ENCODE measurements at regions not wholly inside any gene's neighbourhood (a gene's known extent, or its start where the extent isn't known, plus 50 kb on each side); places are given as distances from the start of the nearest gene placed in this dataset.

DNA sequence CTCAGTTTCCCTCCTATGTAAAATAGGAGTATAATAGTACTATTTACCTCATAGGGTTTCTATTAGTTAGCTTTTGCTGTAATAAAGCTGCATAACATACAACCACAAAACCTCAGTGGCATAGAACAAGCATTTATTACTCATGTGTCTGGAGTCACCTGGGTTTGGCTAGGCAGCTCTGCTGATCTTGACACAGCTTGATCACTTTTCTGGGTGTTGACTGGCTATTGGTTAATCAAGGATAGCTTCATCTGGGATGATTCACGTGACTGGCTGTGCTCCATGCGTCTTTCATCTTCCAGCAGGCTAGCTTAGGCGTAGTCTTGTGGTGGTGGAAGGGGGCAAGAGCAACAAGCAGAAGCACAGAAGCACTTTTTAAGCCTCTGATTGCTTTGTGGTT, 112.6 kb downstream of the SQOR start:
- ATAC-seq (no peak), FAIRE-seq (no peak), DNase-seq (ENCODE audit: low read depth in 1 of 2, low spot score in 1 of 2) (no peak)
- WGBS (ENCODE audit: missing lambda C conversion rate): 5% methylated on average over 3 of the region's 3 CpGs
- H3K9me3 ChIP-seq: no peaks in the 10 kb centered on the region
- POLR2A ChIA-PET: no interaction called here
- H3K27ac ChIP-seq: no peak overlapping the region
- H3K4me2 ChIP-seq: no peak overlapping the region
- TF ChIP-seq, protein P1, sequence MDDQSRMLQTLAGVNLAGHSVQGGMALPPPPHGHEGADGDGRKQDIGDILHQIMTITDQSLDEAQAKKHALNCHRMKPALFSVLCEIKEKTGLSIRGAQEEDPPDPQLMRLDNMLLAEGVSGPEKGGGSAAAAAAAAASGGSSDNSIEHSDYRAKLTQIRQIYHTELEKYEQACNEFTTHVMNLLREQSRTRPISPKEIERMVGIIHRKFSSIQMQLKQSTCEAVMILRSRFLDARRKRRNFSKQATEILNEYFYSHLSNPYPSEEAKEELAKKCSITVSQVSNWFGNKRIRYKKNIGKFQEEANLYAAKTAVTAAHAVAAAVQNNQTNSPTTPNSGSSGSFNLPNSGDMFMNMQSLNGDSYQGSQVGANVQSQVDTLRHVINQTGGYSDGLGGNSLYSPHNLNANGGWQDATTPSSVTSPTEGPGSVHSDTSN (IDR thresholded peaks at IDR 0.05): no peak
- H3K4me1 ChIP-seq: no peaks in the 10 kb centered on the region
- no peak overlapping the region for H3K4me3 ChIP-seq
- CTCF ChIA-PET: interaction anchor here (1.3 to 1.5 kb wide), 2 partner anchors 42 to 48 kb away, joined by 4 read pairs; no protein-coding TSS in a partner anchor

DNA sequence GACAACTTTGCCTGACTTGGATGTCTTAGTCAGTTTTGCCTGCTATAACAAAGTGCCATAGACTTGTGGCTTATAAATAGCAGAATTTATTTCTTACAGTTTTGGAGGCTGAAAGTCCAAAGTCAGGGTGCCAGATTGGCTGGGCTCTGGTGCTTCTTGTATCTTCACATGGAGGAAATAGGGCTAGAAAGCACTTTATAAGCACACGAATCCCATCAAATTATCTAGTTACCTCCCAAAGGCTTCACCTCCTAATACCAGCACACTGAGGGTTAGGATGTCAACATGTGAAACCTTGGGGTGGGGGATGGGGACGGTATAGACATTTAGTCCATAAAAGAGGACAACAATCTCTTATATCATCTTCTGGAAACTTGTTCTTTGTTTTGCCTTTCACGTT, 116.8 kb downstream of the SQOR start:
- Histone ChIP-seq H3K4me2 (no peak overlapping the region), H3K27ac (no peak overlapping the region), H3K9me3 (no peaks in the 10 kb centered on the region), H3K4me1 (no peaks in the 10 kb centered on the region), H3K4me3 (no peak overlapping the region)
- ChIA-PET POLR2A (no interaction called here), CTCF (no interaction called here)
- DNase-seq (ENCODE audit: low read depth in 1 of 2, low spot score in 1 of 2): no peak
- TF ChIP-seq JUNB (IDR thresholded peaks at IDR 0.05) (no peak), CBX2 (IDR thresholded peaks at IDR 0.05; ENCODE audit: borderline replicate concordance, low read depth) (no peak), FOXS1 (CRISPR knock-in tag; IDR thresholded peaks at IDR 0.05) (no peak), HEYL (CRISPR knock-in tag; IDR thresholded peaks at IDR 0.05) (no peak), SMC3 (IDR thresholded peaks at IDR 0.05) (no peak), EP300 (IDR thresholded peaks at IDR 0.05) (no peak), HOXB5 (CRISPR knock-in tag; IDR thresholded peaks at IDR 0.05) (no peak)
- TF ChIP-seq, protein P2, sequence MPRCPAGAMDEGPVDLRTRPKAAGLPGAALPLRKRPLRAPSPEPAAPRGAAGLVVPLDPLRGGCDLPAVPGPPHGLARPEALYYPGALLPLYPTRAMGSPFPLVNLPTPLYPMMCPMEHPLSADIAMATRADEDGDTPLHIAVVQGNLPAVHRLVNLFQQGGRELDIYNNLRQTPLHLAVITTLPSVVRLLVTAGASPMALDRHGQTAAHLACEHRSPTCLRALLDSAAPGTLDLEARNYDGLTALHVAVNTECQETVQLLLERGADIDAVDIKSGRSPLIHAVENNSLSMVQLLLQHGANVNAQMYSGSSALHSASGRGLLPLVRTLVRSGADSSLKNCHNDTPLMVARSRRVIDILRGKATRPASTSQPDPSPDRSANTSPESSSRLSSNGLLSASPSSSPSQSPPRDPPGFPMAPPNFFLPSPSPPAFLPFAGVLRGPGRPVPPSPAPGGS (IDR thresholded peaks at IDR 0.05): no peak
- TF ChIP-seq, protein P3, sequence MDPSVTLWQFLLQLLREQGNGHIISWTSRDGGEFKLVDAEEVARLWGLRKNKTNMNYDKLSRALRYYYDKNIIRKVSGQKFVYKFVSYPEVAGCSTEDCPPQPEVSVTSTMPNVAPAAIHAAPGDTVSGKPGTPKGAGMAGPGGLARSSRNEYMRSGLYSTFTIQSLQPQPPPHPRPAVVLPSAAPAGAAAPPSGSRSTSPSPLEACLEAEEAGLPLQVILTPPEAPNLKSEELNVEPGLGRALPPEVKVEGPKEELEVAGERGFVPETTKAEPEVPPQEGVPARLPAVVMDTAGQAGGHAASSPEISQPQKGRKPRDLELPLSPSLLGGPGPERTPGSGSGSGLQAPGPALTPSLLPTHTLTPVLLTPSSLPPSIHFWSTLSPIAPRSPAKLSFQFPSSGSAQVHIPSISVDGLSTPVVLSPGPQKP (IDR thresholded peaks at IDR 0.05; ENCODE audit: low read depth, low read length): no peak
- no peak for ATAC-seq
- WGBS (ENCODE audit: missing lambda C conversion rate): 0% methylated on average over 3 of the region's 3 CpGs
- FAIRE-seq: no peak

DNA sequence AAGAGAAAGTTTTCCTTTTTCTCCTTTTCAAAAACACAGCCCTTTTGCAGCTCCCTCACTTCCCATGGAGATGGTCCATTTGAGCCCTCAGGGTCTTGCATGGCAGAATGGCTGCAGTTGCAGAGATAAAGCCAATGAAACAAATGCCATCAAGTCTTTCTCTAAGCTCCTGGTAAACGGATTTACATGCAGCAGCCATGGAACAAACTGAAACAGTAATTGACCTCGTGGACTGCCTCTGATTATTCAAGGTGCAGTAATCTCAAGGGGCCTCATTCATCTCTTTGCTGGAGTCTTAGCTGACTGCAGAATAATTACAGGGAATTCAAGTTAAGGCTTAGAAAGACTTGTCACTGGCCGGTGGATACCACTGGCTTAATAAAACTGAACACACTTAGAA, 125.1 kb downstream of the SQOR start:
- POLR2A ChIA-PET: no interaction called here
- WGBS (ENCODE audit: missing lambda C conversion rate): 12% methylated on average over 3 of the region's 3 CpGs
- H3K4me1 ChIP-seq: no peaks in the 10 kb centered on the region
- H3K27ac ChIP-seq: no peak overlapping the region
- H3K4me3 ChIP-seq: no peak overlapping the region
- H3K9me3 ChIP-seq: no peaks in the 10 kb centered on the region
- no peak for TF ChIP-seq MAFK (IDR thresholded peaks at IDR 0.05; ENCODE audit: partially characterized antibody)
- TF ChIP-seq NFE2L2 (conservative IDR thresholded peaks at IDR 0.05; ENCODE audit: low read length): no peak
- no peak for TF ChIP-seq RNF2 (IDR thresholded peaks at IDR 0.05; ENCODE audit: borderline replicate concordance, low read depth)
- TF ChIP-seq HOXB5 (CRISPR knock-in tag; IDR thresholded peaks at IDR 0.05): no peak
- no peak for TF ChIP-seq BHLHE40 (IDR thresholded peaks at IDR 0.05; ENCODE audit: low read depth, low read length)
- TF ChIP-seq POLR2AphosphoS2 (conservative IDR thresholded peaks at IDR 0.05; ENCODE audit: low read length): no peak
- no peak for TF ChIP-seq ZC3H11A (IDR thresholded peaks at IDR 0.05)
- TF ChIP-seq SMC3 (IDR thresholded peaks at IDR 0.05): no peak
- TF ChIP-seq HOXB13 (CRISPR knock-in tag; IDR thresholded peaks at IDR 0.05; ENCODE audit: low read depth): no peak
- no peak for TF ChIP-seq CHD4 (IDR thresholded peaks at IDR 0.05; ENCODE audit: borderline replicate concordance)
- no peak for FAIRE-seq
- ATAC-seq: no peak
- CTCF ChIA-PET: no interaction called here
- DNase-seq (ENCODE audit: low read depth in 1 of 2, low spot score in 1 of 2): no peak
- no peak overlapping the region for H3K4me2 ChIP-seq

DNA sequence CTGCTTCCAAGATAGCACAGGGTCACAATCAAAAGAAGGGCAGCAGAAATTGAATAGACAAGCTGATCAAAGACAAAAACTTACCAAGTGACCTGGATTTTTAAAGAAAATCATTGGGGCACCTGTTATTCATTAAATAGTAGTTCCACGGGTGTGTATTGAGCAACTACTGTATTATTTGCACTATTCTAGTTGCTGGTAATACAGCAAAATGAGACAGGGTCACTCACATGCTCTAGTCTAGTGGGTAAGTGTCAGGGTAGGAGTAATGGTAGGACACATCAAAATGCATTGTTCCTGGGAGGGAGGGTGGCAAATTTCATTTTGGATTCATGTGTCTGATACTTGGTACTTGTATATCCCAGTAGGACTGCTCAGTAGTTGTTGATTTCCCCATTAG, 127.9 kb downstream of the SQOR start:
- no peak for FAIRE-seq
- POLR2A ChIA-PET: no interaction called here
- no peak overlapping the region for H3K4me3 ChIP-seq
- no peak overlapping the region for H3K4me2 ChIP-seq
- no peak overlapping the region for H3K27ac ChIP-seq
- no peaks in the 10 kb centered on the region for H3K4me1 ChIP-seq
- CTCF ChIA-PET: interaction anchor here (0.6 to 0.8 kb wide), 2 partner anchors 29 to 1074 kb away, joined by 3 read pairs; no protein-coding TSS in a partner anchor
- H3K9me3 ChIP-seq: no peaks in the 10 kb centered on the region
- no peak for DNase-seq (ENCODE audit: low read depth in 1 of 2, low spot score in 1 of 2)
- no peak for ATAC-seq
- WGBS (ENCODE audit: missing lambda C conversion rate): 10% methylated on average over 1 of the region's 1 CpG
- TF ChIP-seq, protein P1 (IDR thresholded peaks at IDR 0.05): no peak
- TF ChIP-seq, protein P4, sequence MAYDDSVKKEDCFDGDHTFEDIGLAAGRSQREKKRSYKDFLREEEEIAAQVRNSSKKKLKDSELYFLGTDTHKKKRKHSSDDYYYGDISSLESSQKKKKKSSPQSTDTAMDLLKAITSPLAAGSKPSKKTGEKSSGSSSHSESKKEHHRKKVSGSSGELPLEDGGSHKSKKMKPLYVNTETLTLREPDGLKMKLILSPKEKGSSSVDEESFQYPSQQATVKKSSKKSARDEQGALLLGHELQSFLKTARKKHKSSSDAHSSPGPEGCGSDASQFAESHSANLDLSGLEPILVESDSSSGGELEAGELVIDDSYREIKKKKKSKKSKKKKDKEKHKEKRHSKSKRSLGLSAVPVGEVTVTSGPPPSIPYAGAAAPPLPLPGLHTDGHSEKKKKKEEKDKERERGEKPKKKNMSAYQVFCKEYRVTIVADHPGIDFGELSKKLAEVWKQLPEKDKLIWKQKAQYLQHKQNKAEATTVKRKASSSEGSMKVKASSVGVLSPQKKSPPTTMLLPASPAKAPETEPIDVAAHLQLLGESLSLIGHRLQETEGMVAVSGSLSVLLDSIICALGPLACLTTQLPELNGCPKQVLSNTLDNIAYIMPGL (CRISPR knock-in tag; IDR thresholded peaks at IDR 0.05; ENCODE audit: borderline replicate concordance): no peak
- TF ChIP-seq RAD21 (conservative IDR thresholded peaks at IDR 0.05 in 1 of 2, IDR thresholded peaks at IDR 0.05 in 1 of 2): no peak
- TF ChIP-seq, protein P5, sequence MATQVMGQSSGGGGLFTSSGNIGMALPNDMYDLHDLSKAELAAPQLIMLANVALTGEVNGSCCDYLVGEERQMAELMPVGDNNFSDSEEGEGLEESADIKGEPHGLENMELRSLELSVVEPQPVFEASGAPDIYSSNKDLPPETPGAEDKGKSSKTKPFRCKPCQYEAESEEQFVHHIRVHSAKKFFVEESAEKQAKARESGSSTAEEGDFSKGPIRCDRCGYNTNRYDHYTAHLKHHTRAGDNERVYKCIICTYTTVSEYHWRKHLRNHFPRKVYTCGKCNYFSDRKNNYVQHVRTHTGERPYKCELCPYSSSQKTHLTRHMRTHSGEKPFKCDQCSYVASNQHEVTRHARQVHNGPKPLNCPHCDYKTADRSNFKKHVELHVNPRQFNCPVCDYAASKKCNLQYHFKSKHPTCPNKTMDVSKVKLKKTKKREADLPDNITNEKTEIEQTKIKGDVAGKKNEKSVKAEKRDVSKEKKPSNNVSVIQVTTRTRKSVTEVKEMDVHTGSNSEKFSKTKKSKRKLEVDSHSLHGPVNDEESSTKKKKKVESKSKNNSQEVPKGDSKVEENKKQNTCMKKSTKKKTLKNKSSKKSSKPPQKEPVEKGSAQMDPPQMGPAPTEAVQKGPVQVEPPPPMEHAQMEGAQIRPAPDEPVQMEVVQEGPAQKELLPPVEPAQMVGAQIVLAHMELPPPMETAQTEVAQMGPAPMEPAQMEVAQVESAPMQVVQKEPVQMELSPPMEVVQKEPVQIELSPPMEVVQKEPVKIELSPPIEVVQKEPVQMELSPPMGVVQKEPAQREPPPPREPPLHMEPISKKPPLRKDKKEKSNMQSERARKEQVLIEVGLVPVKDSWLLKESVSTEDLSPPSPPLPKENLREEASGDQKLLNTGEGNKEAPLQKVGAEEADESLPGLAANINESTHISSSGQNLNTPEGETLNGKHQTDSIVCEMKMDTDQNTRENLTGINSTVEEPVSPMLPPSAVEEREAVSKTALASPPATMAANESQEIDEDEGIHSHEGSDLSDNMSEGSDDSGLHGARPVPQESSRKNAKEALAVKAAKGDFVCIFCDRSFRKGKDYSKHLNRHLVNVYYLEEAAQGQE (IDR thresholded peaks at IDR 0.05): no peak

Measured in A549 (cell line).